Chondrocyte (in vitro differentiated cells): ENCODE measurements at regions not wholly inside any gene's neighbourhood (a gene's known extent, or its start where the extent isn't known, plus 50 kb on each side); places are given as distances from the start of the nearest gene placed in this dataset.

Source experiments
- DNase-seq: peaks from one replicate; pipeline ENCODE4 v3.0.0; 2021; ENCODE audit warnings: mixed read lengths, low spot score
- H3K27ac Mint-ChIP-seq: one replicate; pipeline ENCODE4 v1.8.0; 2021; ENCODE audit warnings: mild to moderate bottlenecking, moderate library complexity, mixed read lengths; ENCODE audit not compliant: unreplicated experiment
- H3K27me3 Mint-ChIP-seq: 2 replicates; pipeline ENCODE4 v1.8.0; 2021; ENCODE audit warnings: low read depth, mixed read lengths
- H3K36me3 Mint-ChIP-seq: 2 replicates; pipeline ENCODE4 v1.8.0; 2021; ENCODE audit warnings: low read depth, mixed read lengths
- H3K4me1 Mint-ChIP-seq: 2 replicates; pipeline ENCODE4 v1.8.0; 2021; ENCODE audit warnings: low read depth, mild to moderate bottlenecking, mixed read lengths
- H3K4me3 Mint-ChIP-seq: one replicate; pipeline ENCODE4 v1.8.0; 2021; ENCODE audit warnings: mild to moderate bottlenecking, moderate library complexity, mixed read lengths; ENCODE audit not compliant: unreplicated experiment
- H3K9me3 Mint-ChIP-seq: 2 replicates; pipeline ENCODE4 v1.8.0; 2021; ENCODE audit warnings: low read depth, mixed read lengths
- TF ChIP-seq, protein P1 (sequence below): fragments of 200-600 bp; sonication (generic); IDR thresholded peaks from 2 replicates; pipeline ENCODE4 v1.5.0; 2021; ENCODE audit warnings: antibody characterized with exemption, mild to moderate bottlenecking, moderate library complexity

DNA sequence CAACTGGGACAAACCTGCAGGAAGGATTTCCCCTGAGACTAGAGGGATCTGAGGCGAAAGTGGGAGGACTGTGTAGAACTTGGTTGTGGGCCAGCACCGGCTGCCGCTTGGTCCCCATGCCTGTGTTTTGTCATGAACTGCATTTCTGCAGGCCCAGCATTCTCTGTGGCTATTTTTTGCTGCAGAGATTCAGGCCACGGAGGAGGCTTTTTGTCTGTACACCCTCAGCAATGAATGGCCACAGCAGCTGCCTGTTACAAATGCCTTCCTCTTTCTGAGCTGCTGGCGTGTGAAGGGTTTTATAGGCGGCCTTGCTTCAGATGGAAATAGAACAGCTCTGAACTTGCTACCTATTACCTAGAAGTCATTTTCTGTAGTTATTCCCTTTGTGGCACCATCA lies 164.4 kb downstream of the SH2D4B start:
- Mint-ChIP-seq H3K4me1 (no peaks in the 10 kb centered on the region), H3K27me3 (peaks cover 20% of the 10 kb centered on the region), H3K4me3 (no peak overlapping the region), H3K9me3 (no peaks in the 10 kb centered on the region), H3K36me3 (no peaks in the 10 kb centered on the region), H3K27ac (no peak overlapping the region)
- DNase-seq, result no peak
- TF ChIP-seq, protein P1, sequence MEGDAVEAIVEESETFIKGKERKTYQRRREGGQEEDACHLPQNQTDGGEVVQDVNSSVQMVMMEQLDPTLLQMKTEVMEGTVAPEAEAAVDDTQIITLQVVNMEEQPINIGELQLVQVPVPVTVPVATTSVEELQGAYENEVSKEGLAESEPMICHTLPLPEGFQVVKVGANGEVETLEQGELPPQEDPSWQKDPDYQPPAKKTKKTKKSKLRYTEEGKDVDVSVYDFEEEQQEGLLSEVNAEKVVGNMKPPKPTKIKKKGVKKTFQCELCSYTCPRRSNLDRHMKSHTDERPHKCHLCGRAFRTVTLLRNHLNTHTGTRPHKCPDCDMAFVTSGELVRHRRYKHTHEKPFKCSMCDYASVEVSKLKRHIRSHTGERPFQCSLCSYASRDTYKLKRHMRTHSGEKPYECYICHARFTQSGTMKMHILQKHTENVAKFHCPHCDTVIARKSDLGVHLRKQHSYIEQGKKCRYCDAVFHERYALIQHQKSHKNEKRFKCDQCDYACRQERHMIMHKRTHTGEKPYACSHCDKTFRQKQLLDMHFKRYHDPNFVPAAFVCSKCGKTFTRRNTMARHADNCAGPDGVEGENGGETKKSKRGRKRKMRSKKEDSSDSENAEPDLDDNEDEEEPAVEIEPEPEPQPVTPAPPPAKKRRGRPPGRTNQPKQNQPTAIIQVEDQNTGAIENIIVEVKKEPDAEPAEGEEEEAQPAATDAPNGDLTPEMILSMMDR, result no peak

GRCh38 chr10:80705899-80706298 lies 168.2 kb downstream of the SH2D4B start:
- no peak for DNase-seq
- no peaks in the 10 kb centered on the region for H3K4me1 Mint-ChIP-seq
- TF ChIP-seq, protein P1, result no peak
- H3K9me3 Mint-ChIP-seq, result no peaks in the 10 kb centered on the region
- H3K27ac Mint-ChIP-seq, result no peak overlapping the region
- H3K4me3 Mint-ChIP-seq, result no peak overlapping the region
- H3K27me3 Mint-ChIP-seq, result peaks cover 29% of the 10 kb centered on the region
- no peaks in the 10 kb centered on the region for H3K36me3 Mint-ChIP-seq

DNA sequence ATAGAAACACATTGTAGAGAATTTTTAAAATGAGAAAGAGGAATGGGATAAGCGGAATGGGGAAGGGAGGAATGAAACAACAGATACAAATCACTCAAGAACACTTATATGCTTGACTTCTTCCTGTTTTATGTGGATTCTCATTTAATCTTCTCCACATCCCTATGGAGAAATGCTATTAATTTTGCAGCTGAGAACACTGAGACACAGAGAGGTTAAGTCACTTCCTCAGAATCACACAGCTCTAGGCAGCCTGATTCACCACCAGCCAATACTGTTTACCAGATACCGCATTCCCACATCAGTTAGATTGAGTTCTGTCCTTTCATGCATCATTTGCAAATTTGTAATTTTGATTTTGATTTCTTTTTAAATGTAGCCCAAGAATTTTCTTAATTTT lies 170.5 kb downstream of the SH2D4B start:
- Mint-ChIP-seq H3K4me3 (no peak overlapping the region), H3K27me3 (peaks cover 32% of the 10 kb centered on the region), H3K4me1 (no peaks in the 10 kb centered on the region), H3K36me3 (no peaks in the 10 kb centered on the region), H3K27ac (no peak overlapping the region), H3K9me3 (no peaks in the 10 kb centered on the region)
- DNase-seq, result no peak
- TF ChIP-seq, protein P1, result no peak

GRCh38 chr10:80708808-80709207 lies 171.1 kb downstream of the SH2D4B start:
- H3K27ac Mint-ChIP-seq, result no peak overlapping the region
- no peaks in the 10 kb centered on the region for H3K36me3 Mint-ChIP-seq
- peaks cover 28% of the 10 kb centered on the region for H3K27me3 Mint-ChIP-seq
- no peak for DNase-seq
- TF ChIP-seq, protein P1, result no peak
- H3K9me3 Mint-ChIP-seq, result no peaks in the 10 kb centered on the region
- H3K4me3 Mint-ChIP-seq, result no peak overlapping the region
- H3K4me1 Mint-ChIP-seq, result no peaks in the 10 kb centered on the region

- no peak overlapping the region for H3K4me3 Mint-ChIP-seq
- no peaks in the 10 kb centered on the region for H3K9me3 Mint-ChIP-seq
- H3K4me1 Mint-ChIP-seq, result no peaks in the 10 kb centered on the region
- no peaks in the 10 kb centered on the region for H3K36me3 Mint-ChIP-seq
- peaks cover 21% of the 10 kb centered on the region for H3K27me3 Mint-ChIP-seq
- TF ChIP-seq, protein P1, result no peak
- DNase-seq, result no peak
- H3K27ac Mint-ChIP-seq, result no peak overlapping the region
These were observed 172.2 kb downstream of the SH2D4B start for GRCh38 chr10:80709866-80710265.
